Body of pancreas (tissue), 4 donors: ENCODE measurements at regions not wholly inside any gene's neighbourhood (a gene's known extent, or its start where the extent isn't known, plus 50 kb on each side); places are given as distances from the start of the nearest gene placed in this dataset.

Source experiments
- CTCF ChIP-seq, 7 experiments: fragments of 450-650 bp in 4 of 7; fragments of 200-600 bp in 3 of 7; sonication (generic) in 3 of 7; IDR thresholded peaks; one replicate each; pipeline ENCODE4 v1.5.1; 2016 to 2019; ENCODE audit warnings: antibody characterized with exemption in 7 of 7
- POLR2A ChIP-seq, 3 donors: fragments of 450-650 bp; IDR thresholded peaks; one replicate each; pipeline ENCODE4 v1.6.1; 2016; ENCODE audit warnings: antibody characterized with exemption in 3 of 3, mild to moderate bottlenecking in 2 of 3

GRCh38 chr9:115349542-115349941 is 231.6 kb upstream of the TNC start:
- TF ChIP-seq CTCF (IDR thresholded peaks at IDR 0.05) (no peak), POLR2A (IDR thresholded peaks at IDR 0.05) (no peak)
